ENCODE measurements at regions not wholly inside any gene's neighbourhood (a gene's known extent, or its start where the extent isn't known, plus 50 kb on each side); places are given as distances from the start of the nearest gene placed in this dataset.

DNA sequence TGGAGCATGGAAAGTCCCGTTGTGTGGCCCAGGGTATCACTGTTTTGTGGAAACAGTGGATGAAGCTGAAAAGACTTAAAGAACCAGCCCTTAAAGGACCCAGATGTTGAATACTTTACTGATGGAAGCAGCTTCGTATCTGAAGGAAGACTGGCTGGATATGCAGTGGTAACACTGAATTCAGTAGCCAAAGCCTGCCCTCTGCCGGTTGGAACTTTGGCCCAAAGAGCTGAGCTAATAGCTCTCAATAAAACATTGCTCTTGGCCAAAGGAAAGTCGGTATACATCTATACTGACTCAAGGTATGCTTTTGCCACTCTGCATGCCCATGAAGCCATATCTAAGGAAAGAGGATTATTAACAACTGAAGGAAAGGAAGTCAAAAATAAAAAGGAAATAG, 885.4 kb downstream of the PDCD6IP start:
- no peak overlapping the region for H3K27ac ChIP-seq (ENCODE audit: insufficient read depth, low read depth, low read length)
- H3K9ac ChIP-seq (replicated peaks; ENCODE audit: extremely low read depth, insufficient read depth, low read length) = no peak overlapping the region
- H3K27me3 ChIP-seq (ENCODE audit: control insufficient read depth in 2 of 2, insufficient read depth in 2 of 2, low read length in 2 of 2) = no peaks in the 10 kb centered on the region
- H3K9me1 ChIP-seq (replicated peaks; ENCODE audit: control insufficient read depth, extremely low read depth, insufficient read depth, low read length) = no peaks in the 10 kb centered on the region
- peak; percentile 42 for DNase-seq (ENCODE audit: low read depth, low spot score)
- intact Hi-C loops (cut with micrococcal nuclease) (loop anchor here (1.0 to 10.0 kb wide), 5 partner anchors 424 to 801 kb away; no protein-coding TSS in a partner anchor), dilution Hi-C loops (cut with MboI; ENCODE audit: extremely low pct_ligation_motif_present, low sequenced_read_pairs) (no loop called here)
- peak; percentile 61 for FAIRE-seq
- H3K4me3 ChIP-seq (replicated peaks in 1 of 3; ENCODE audit: insufficient read depth in 1 of 3, low read depth in 1 of 3, low read length in 3 of 3) = no peak overlapping the region
- H2AFZ ChIP-seq (ENCODE audit: low read depth, low read length) = no peak overlapping the region
- H3K9me3 ChIP-seq (replicated peaks; ENCODE audit: control insufficient read depth, insufficient read depth, low read length) = no peaks in the 10 kb centered on the region
- no TSS peak for BruUV-seq (replicated peaks)
- no peaks in the 10 kb centered on the region for H3K79me2 ChIP-seq (ENCODE audit: control insufficient read depth, insufficient read depth, low read length)
- TF ChIP-seq GATA2 (IDR thresholded peaks at IDR 0.05; ENCODE audit: insufficient read depth, insufficient read length, low read depth, low read length) (no peak), EZH2 (IDR thresholded peaks at IDR 0.05; ENCODE audit: borderline replicate concordance, low read depth, low read length, severe bottlenecking) (no peak), JUN (IDR thresholded peaks at IDR 0.05; ENCODE audit: borderline replicate concordance, insufficient read depth, insufficient read length, low read depth) (no peak), POLR2AphosphoS5 (IDR thresholded peaks at IDR 0.05; ENCODE audit: insufficient read depth, low read depth, low read length) (no peak), FOS (IDR thresholded peaks at IDR 0.05; ENCODE audit: borderline replicate concordance, insufficient read depth, low read length) (no peak)
- TF ChIP-seq, protein P1, sequence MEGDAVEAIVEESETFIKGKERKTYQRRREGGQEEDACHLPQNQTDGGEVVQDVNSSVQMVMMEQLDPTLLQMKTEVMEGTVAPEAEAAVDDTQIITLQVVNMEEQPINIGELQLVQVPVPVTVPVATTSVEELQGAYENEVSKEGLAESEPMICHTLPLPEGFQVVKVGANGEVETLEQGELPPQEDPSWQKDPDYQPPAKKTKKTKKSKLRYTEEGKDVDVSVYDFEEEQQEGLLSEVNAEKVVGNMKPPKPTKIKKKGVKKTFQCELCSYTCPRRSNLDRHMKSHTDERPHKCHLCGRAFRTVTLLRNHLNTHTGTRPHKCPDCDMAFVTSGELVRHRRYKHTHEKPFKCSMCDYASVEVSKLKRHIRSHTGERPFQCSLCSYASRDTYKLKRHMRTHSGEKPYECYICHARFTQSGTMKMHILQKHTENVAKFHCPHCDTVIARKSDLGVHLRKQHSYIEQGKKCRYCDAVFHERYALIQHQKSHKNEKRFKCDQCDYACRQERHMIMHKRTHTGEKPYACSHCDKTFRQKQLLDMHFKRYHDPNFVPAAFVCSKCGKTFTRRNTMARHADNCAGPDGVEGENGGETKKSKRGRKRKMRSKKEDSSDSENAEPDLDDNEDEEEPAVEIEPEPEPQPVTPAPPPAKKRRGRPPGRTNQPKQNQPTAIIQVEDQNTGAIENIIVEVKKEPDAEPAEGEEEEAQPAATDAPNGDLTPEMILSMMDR (IDR thresholded peaks at IDR 0.05; ENCODE audit: extremely low read depth in 1 of 2, insufficient read depth in 1 of 2, low read depth in 1 of 2, low read length in 2 of 2) = peak; percentile 39 to 58
- ChIA-PET POLR2A (no interaction called here), CTCF (interaction anchor here (0.6 to 4.2 kb wide), 27 partner anchors 9 to 1263 kb away, joined by 3 to 203 read pairs (median 6); no protein-coding TSS in a partner anchor)
- H4K20me1 ChIP-seq (replicated peaks; ENCODE audit: control insufficient read depth, extremely low read depth, insufficient read depth, low read length) = no peaks in the 10 kb centered on the region
- no peaks in the 10 kb centered on the region for H3K36me3 ChIP-seq (ENCODE audit: control insufficient read depth in 2 of 2, extremely low read depth in 1 of 2, insufficient read depth in 2 of 2, low read length in 2 of 2)
- H3K4me1 ChIP-seq (ENCODE audit: control insufficient read depth, extremely low read depth, insufficient read depth, low read length) = no peaks in the 10 kb centered on the region
- no peak overlapping the region for H3K4me2 ChIP-seq (ENCODE audit: insufficient read depth, low read length)

All from endothelial cell of umbilical vein (primary cell).